SK-N-DZ (cell line): ENCODE measurements at regions not wholly inside any gene's neighbourhood (a gene's known extent, or its start where the extent isn't known, plus 50 kb on each side); places are given as distances from the start of the nearest gene placed in this dataset.

ENCODE experiments used
- DNase-seq: peaks from one replicate; pipeline ENCODE4 v3.0.0-alpha.2; 2015; ENCODE audit warnings: low spot score

- no peak for DNase-seq
These were observed 110.6 kb upstream of the ELL2 start for GRCh38 chr5:96072138-96072790.

GRCh38 chr5:96070622-96071225, 109.1 kb upstream of the ELL2 start:
- no peak for DNase-seq

- no peak for DNase-seq
These were observed 106.4 kb upstream of the ELL2 start for GRCh38 chr5:96067894-96068614.

GRCh38 chr5:96067251-96067650, 105.6 kb upstream of the ELL2 start:
- no peak for DNase-seq

GRCh38 chr5:96066386-96066719, 104.7 kb upstream of the ELL2 start:
- no peak for DNase-seq

- DNase-seq = no peak
These were observed 104.2 kb upstream of the ELL2 start for GRCh38 chr5:96065685-96066385.

DNA sequence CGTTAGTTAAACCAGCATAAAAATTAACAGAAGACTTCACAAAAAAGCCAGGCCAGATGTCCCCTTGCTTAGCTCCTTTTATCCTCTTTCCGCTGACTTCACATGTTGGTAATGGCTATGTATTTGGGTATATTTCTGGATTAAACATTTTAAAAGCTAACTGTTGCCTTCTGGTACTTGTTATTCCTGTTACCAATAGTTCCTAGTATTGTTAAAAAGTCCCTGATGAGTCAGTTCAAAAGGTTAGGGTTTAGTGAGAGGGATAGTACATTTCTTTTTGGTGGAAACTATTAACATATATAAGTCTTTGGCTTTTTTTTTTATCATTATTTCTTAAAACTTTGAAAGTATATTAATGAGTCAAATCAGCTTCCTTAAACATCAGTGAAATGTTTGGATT, 103.2 kb upstream of the ELL2 start:
- DNase-seq = no peak

- no peak for DNase-seq
These were observed 101.2 kb upstream of the ELL2 start for GRCh38 chr5:96062836-96063235.

DNA sequence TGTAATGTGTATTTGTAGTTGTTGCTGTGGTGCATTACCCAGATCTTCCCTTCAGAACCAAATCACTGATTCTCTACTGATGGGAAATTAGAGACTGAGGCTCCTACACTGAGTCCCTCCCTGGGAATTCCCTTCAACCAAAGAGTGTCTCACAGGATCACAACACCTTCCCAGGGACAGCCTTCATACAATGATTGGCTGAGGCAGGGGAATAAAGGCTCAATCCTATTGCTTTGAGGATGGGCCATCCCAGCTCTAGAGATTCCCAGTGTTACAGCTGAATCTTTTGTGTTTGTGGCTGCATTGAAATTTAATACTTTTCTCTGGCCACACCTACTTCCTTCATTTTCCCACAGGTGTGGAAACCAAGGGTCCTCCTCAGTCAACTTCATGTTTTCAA, 96.4 kb upstream of the ELL2 start:
- no peak for DNase-seq

DNA sequence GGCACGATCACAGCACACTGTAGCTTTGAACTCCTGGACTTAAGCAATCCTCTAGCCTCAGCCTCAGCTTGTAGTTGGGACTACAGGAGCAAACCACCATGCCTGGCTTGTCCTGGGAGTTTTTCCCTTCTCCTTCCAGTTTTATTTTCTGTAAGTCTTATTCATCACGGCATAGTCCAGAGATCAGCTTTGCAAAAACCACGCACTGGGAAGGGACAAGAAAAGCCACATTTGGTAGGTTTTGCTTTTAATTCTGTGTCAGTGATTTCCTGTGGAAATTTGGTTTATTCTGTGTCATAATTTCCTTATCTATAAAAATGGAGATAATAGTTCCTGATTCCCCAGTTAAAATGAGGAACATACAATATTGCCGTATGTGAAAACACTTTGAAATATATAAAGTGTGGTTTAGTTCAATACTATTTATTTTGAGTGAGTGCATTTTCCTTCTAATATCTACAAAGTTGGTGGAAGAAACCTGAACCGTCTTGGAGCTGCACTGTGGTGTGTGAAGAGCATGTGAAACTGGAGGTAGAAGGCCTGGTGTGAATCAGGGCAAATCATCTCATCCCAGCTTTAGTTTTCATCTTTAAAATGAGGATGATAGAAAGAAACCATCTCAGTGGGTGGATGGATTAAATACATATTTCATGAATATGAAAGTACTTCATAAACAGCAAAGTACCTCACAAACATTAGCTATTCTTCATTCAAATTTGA, 92.8 kb upstream of the ELL2 start:
- no peak for DNase-seq

- no peak for DNase-seq
These were observed 91.5 kb upstream of the ELL2 start for GRCh38 chr5:96053063-96053735.

DNA sequence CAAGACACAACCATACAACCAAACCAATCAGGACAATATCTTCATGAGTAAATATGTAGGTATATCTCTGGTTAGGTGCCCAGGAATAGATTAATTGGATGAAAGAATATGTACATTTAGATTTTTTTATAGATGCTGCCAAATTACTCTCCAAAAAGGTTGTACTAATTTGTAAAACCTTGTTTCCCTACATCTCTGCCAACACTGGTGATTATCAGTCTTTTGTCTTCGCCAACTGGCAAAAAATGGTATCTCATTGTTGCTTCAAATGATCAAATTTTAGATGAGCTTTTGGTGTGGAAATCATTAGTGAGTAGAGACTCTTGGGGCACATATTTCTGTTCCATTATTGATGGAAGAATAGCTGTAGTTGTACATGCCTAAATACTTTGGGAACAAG, 90.7 kb upstream of the ELL2 start:
- DNase-seq = no peak

DNA sequence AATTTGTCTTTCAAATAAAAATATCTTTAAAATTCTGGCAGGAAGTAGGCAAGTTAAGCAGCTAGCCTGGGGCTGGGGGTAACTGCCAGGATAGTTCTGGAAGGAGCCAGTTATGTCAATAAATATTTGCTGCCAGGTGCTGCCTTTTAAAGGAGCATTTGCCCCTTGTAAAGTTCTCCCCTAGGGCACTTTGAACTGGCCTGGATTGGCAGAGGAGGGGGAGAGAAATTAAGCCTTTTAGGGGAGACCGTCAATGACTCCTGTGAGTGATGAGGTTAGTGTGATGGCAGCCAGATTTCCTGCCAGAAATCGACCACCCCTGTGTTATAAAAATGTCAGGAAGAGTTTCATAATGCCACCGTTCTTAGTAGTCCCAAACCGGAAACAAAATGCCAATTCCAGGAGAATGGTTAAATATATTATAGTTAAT, 89.8 kb upstream of the ELL2 start:
- DNase-seq = no peak

GRCh38 chr5:96050273-96050880, 88.7 kb upstream of the ELL2 start:
- no peak for DNase-seq

DNA sequence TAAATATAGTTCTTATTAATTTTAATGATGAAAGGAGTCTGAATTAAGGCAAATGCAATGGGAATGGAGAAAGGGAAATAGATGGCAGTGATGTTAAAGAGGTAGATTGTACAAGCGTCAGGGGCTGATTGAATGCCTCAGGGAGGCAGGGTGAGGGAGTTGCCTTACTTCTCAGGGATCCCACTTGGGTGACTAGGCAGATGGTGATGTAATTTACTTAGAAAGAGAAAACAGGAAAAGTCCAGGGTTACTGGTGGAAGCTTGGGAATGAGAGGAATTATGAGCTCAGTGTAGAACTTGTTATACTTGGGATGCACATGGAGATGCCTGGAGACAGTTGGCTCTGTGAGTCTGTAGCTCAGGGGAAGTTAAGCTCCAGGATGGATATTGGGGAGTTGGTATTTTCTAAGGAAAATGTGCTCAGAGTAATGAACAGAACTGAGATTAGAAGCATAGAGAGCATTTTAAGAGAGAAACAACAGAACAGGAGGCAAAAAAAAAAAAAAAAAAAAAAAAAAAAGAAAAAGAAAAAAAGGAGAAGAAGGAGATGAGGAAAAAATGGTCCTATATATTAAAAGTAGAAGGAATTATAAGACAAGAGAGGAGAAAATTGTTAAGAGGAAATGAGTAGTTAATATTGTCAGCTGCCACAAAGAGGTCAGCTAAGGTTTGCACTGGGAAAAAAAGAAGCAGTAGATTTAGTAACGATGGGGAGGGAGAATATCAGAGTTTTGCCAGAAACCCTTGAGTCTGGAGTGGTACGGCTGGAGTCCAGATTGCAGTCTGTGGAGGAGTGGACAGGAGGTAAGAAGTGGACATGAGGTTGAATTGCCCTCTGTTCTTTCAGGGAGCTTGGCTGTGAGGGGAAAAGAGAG, 88.0 kb upstream of the ELL2 start:
- no peak for DNase-seq

DNA sequence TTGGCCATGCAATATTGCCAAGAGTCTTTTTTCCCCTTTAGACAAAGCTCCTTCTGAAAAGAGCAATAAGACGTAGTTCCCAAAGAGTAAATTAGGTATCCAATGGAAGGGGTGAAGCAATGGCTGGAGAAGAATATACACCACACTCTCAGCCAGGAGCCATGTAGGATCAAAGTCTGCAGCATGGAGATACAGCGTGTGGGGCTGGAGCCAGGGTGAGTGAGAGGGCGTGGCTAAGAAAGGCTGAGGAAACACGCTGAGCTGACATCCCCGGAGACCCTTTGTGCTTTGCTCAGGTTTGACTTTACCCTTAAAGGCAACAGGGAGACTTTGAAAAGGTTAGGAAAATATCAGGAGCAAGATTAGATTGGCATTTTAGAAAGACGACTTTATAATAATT, 87.1 kb upstream of the ELL2 start:
- DNase-seq = peak; percentile 14

DNA sequence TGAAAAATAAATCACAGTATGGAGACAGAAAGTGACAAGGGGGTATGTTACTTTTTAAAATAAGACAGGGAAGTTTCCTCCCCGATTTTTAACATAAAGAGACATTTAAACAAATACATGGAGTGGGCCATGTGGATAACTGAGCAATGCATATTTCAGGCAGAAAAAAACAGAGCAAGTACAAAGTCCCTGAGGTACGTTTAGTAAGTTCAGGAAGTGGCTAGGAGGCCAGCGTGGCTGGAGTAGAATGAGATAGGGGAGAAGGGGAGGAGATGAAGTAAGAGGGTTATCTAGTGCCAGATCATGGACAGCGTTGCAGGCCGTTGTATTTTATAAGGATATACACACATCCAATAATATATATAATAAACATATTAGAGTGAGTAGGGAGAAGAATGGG, 84.2 kb upstream of the ELL2 start:
- DNase-seq = no peak

- no peak for DNase-seq
These were observed 81.8 kb upstream of the ELL2 start for GRCh38 chr5:96043446-96043845.

- no peak for DNase-seq
These were observed 75.5 kb upstream of the ELL2 start for GRCh38 chr5:96037128-96037527.

DNA sequence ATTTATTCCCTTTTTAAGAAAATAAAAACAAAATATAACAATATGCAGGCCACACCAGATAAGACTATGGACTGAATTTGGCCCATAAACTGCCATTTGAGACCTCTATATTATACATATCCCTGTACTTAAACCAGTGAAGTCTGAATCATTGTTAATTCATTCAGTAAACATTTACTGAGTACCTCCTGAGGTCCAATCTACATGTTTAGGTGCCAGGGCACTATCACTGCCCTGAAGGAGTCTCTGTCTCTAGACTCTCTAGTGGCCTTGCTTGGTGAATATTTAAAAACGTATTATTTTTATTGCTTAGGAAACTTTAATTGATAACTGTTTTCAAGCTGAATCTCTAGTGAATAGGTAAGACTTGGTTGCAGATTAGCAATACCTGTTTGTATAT, 74.7 kb upstream of the ELL2 start:
- no peak for DNase-seq
